HCT116 (cell line): ENCODE measurements at regions not wholly inside any gene's neighbourhood (a gene's known extent, or its start where the extent isn't known, plus 50 kb on each side); places are given as distances from the start of the nearest gene placed in this dataset.

Experiments
- ATAC-seq: fragments of 200-7000 bp; cut with Tn5 transposase; 2 replicates; pipeline ENCODE4 v1.9.1; 2020; ENCODE audit warnings: mild to moderate bottlenecking, moderate library complexity
- BruUV-seq: library from RNA; stranded (reverse); fragments of 400-500 nt; replicated peaks from 2 replicates; lab custom pipeline; 2021; lab: Mats Ljungman, UMichigan
- CTCF ChIA-PET: fragments of 300-600 bp; sonication (Branson Sonifier 250); formaldehyde crosslinking; loops from one replicate; lab custom pipeline; 2021; ENCODE audit warnings: antibody characterized with exemption; lab: Charles Lee
- POLR2A ChIA-PET: fragments of 300-600, 350-600 bp; sonication (Branson Sonifier 250); formaldehyde crosslinking; loops from one replicate; lab custom pipeline; 2021; ENCODE audit warnings: antibody characterized with exemption; lab: Charles Lee
- RAD21 ChIA-PET, 2 experiments: fragments of 300-600 bp; sonication (Branson Sonifier 250); formaldehyde crosslinking; loops; one replicate each; lab custom pipeline; 2023; ENCODE audit warnings: low total read pairs in 2 of 2; ENCODE audit not compliant: uncharacterized antibody in 2 of 2, unreplicated experiment in 2 of 2, low non-redundant PET in 1 of 2; lab: Charles Lee
- DNase-seq: peaks from one replicate; pipeline ENCODE4 v3.0.0-alpha.2; 2010; ENCODE audit warnings: low read depth, low spot score
- H2AFZ ChIP-seq: fragments of 200-600 bp; shearing (Covaris generic), sonication (generic); 2 replicates; pipeline ENCODE4 v1.6.1; 2017; ENCODE audit warnings: low read depth, mixed run types, mixed read lengths, antibody characterized with exemption, low read length; ENCODE audit not compliant: poor library complexity, severe bottlenecking
- H3K27ac ChIP-seq: 2 replicates; pipeline ENCODE4 v1.5.1; 2012; ENCODE audit warnings: low read depth, low read length
- H3K27me3 ChIP-seq: fragments of 200-600 bp; sonication (generic); 2 replicates; pipeline ENCODE4 v1.6.1; 2016; ENCODE audit warnings: mixed run types, low read length, mixed read lengths; ENCODE audit not compliant: insufficient read depth
- H3K36me3 ChIP-seq, 2 experiments: fragments of 200-500 bp in 1 of 2; fragments of 200-600 bp in 1 of 2; sonication (Bioruptor generic) in 1 of 2; sonication (generic) in 1 of 2; 2 replicates each; pipeline versions ENCODE4 v1.5.1 to v1.6.1; 2014 to 2016; ENCODE audit warnings: low read length in 2 of 2, inconsistent platforms in 1 of 2, mixed read lengths in 1 of 2, mixed run types in 1 of 2; ENCODE audit not compliant: insufficient read depth in 2 of 2, control insufficient read depth in 1 of 2
- H3K4me1 ChIP-seq, 2 experiments: fragments of 200-600 bp in 1 of 2; sonication (generic) in 1 of 2; 2 replicates each; pipeline versions ENCODE4 v1.5.1 to v1.6.1; 2012 to 2017; ENCODE audit warnings: low read length in 2 of 2, inconsistent platforms in 1 of 2, mild to moderate bottlenecking in 1 of 2, mixed read lengths in 1 of 2, mixed run types in 1 of 2, moderate library complexity in 1 of 2; ENCODE audit not compliant: insufficient read depth in 2 of 2, control insufficient read depth in 1 of 2
- H3K4me2 ChIP-seq: fragments of 200-600 bp; sonication (generic); 2 replicates; pipeline ENCODE4 v1.6.1; 2017; ENCODE audit warnings: mixed run types, low read length, mixed read lengths
- H3K4me3 ChIP-seq, 2 experiments: fragments of 200-600 bp in 1 of 2; sonication (generic) in 1 of 2; replicated peaks in 1 of 2; 2 replicates each; pipeline ENCODE4 v1.5.1; 2011 to 2016; ENCODE audit warnings: low read length in 2 of 2, control low read depth in 1 of 2, low read depth in 1 of 2, mild to moderate bottlenecking in 1 of 2, mixed read lengths in 1 of 2, mixed run types in 1 of 2
- H3K79me2 ChIP-seq: fragments of 200-600 bp; sonication (generic); 2 replicates; pipeline ENCODE4 v1.6.1; 2017; ENCODE audit warnings: mild to moderate bottlenecking, mixed run types, low read length, moderate library complexity, mixed read lengths; ENCODE audit not compliant: insufficient read depth
- H3K9ac ChIP-seq: fragments of 200-600 bp; sonication (generic); 2 replicates; pipeline ENCODE4 v1.6.1; 2016; ENCODE audit warnings: low read length, mixed read lengths
- H3K9me2 ChIP-seq: fragments of 200-600 bp; sonication (generic), shearing (Covaris generic); 2 replicates; pipeline ENCODE4 v1.6.1; 2017; ENCODE audit warnings: mixed run types, mild to moderate bottlenecking, moderate library complexity; ENCODE audit not compliant: insufficient read depth
- H3K9me3 ChIP-seq, 2 experiments: fragments of 200-500 bp in 1 of 2; fragments of 200-600 bp in 1 of 2; sonication (Bioruptor generic) in 1 of 2; sonication (generic) in 1 of 2; 2 replicates each; pipeline ENCODE4 v1.6.1; 2014 to 2017; ENCODE audit warnings: low read length in 2 of 2, mixed read lengths in 2 of 2, inconsistent platforms in 1 of 2, low read depth in 1 of 2, mild to moderate bottlenecking in 1 of 2, mixed run types in 1 of 2, moderate library complexity in 1 of 2; ENCODE audit not compliant: control insufficient read depth in 1 of 2, insufficient read depth in 1 of 2
- H4K20me1 ChIP-seq: fragments of 200-600 bp; sonication (generic), shearing (Covaris generic); 2 replicates; pipeline ENCODE4 v1.6.1; 2017; ENCODE audit warnings: mixed run types, mild to moderate bottlenecking, moderate library complexity; ENCODE audit not compliant: insufficient read depth
- CBX3 ChIP-seq: IDR thresholded peaks from 2 replicates; pipeline ENCODE4 v1.6.1; 2012; ENCODE audit warnings: low read depth
- CEBPB ChIP-seq: IDR thresholded peaks from 2 replicates; pipeline ENCODE4 v1.6.1; 2012; ENCODE audit warnings: low read depth
- EZH2 ChIP-seq: fragments of 200-600 bp; sonication (generic); IDR thresholded peaks from 2 replicates; pipeline ENCODE4 v1.6.1; 2017; ENCODE audit warnings: antibody characterized with exemption, mixed run types
- FOSL1 ChIP-seq: IDR thresholded peaks from 2 replicates; pipeline ENCODE4 v1.6.1; 2012; ENCODE audit warnings: low read depth
- MAX ChIP-seq: IDR thresholded peaks from 2 replicates; pipeline ENCODE4 v1.6.1; 2012
- POLR2A ChIP-seq: IDR thresholded peaks from 2 replicates; pipeline ENCODE4 v1.7.0; 2011; ENCODE audit warnings: borderline replicate concordance; ENCODE audit not compliant: insufficient read depth, insufficient read length; ENCODE audit errors: extremely low read depth
- RAD21 ChIP-seq: IDR thresholded peaks from 2 replicates; pipeline ENCODE4 v1.6.1; 2012; ENCODE audit warnings: low read depth, mild to moderate bottlenecking
- SIN3A ChIP-seq: IDR thresholded peaks from 2 replicates; pipeline ENCODE4 v1.6.1; 2012; ENCODE audit warnings: low read depth
- SRF ChIP-seq: IDR thresholded peaks from 2 replicates; pipeline ENCODE4 v1.6.1; 2012; ENCODE audit warnings: low read depth
- YY1 ChIP-seq: IDR thresholded peaks from 2 replicates; pipeline ENCODE4 v1.6.1; 2011; ENCODE audit warnings: low read length, low read depth, moderate library complexity, mild to moderate bottlenecking; ENCODE audit not compliant: insufficient replicate concordance; ENCODE audit errors: extremely low read depth
- ZBTB33 ChIP-seq: IDR thresholded peaks from 2 replicates; pipeline ENCODE4 v1.6.1; 2011; ENCODE audit warnings: mild to moderate bottlenecking, low read length, moderate library complexity; ENCODE audit not compliant: insufficient replicate concordance; ENCODE audit errors: extremely low read depth
- ZFX ChIP-seq: fragments of 450-650 bp; IDR thresholded peaks from 2 replicates; pipeline ENCODE4 v1.6.1; 2017
- intact Hi-C: fragments of 100-400 bp; cut with micrococcal nuclease; formaldehyde crosslinking; loops from 2 replicates; pipeline ENCODE4 v1.10.0; 2022

GRCh38 chr2:238640486-238640885 lies 207.4 kb upstream of the TWIST2 start:
- ATAC-seq, result no peak
- H3K27me3 ChIP-seq, result no peaks in the 10 kb centered on the region
- H3K9me2 ChIP-seq, result no peaks in the 10 kb centered on the region
- no peak for TF ChIP-seq CBX3
- TF ChIP-seq YY1, result no peak
- no peak for TF ChIP-seq CEBPB
- no peak for TF ChIP-seq EZH2
- no peak for TF ChIP-seq ZBTB33
- TF ChIP-seq SRF, result no peak
- TF ChIP-seq SIN3A, result no peak
- no peak for TF ChIP-seq RAD21
- TF ChIP-seq ZFX, result no peak
- no peak for TF ChIP-seq MAX
- no peak for TF ChIP-seq FOSL1
- no peak for TF ChIP-seq POLR2A
- TF ChIP-seq, all 23 proteins: peak for 0
- Histone ChIP-seq H3K4me1 (peaks cover 9 to 21% of the 10 kb centered on the region in 2 experiments), H4K20me1 (no peaks in the 10 kb centered on the region), H3K79me2 (no peaks in the 10 kb centered on the region), H3K4me3 (no peak overlapping the region), H3K9ac (no peak overlapping the region), H3K4me2 (no peak overlapping the region), H3K9me3 (no peaks in the 10 kb centered on the region), H3K36me3 (no peaks in the 10 kb centered on the region), H2AFZ (no peak overlapping the region), H3K27ac (no peak overlapping the region)
- CTCF ChIA-PET, result no interaction called here
- no peak for DNase-seq
- intact Hi-C loops, result no loop called here
- RAD21 ChIA-PET, result no interaction called here
- POLR2A ChIA-PET, result no interaction called here
- BruUV-seq, result no TSS peak
